Ovary (tissue), 3 donors: ENCODE measurements at regions not wholly inside any gene's neighbourhood (a gene's known extent, or its start where the extent isn't known, plus 50 kb on each side); places are given as distances from the start of the nearest gene placed in this dataset.

Experiments
- EP300 ChIP-seq: sonication (generic); formaldehyde crosslinking; IDR thresholded peaks from one replicate; pipeline ENCODE4 v1.6.1; 2017; ENCODE audit warnings: antibody characterized with exemption
- TF ChIP-seq, protein P1 (sequence below), 3 donors: fragments of 450-650 bp in 2 of 3; fragments of 200-600 bp in 1 of 3; IDR thresholded peaks; one replicate each; pipeline versions ENCODE4 v1.5.1 to v1.8.0; 2016 to 2022; ENCODE audit warnings: antibody characterized with exemption in 3 of 3, mild to moderate bottlenecking in 1 of 3
- donor health status: DM: no; HTN: no; CAD: no.

DNA sequence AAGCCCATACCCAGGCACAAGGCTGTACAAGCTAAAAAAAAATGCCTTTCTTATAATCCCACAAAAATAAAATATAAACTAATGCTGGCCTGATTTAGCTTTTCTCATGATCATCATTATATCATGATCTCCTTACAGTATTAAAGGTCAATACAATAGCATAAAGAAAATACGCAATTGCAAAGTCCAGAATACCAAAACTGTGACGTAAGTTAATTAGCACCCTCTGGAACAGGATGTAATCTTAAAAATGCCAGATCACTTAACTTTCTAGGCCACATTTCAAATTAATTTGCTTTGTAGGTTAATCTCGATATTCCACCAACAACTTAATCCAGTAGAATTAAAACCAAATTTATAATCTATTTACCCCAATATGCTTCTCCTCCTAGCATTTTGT, 444.2 kb upstream of the CYLC2 start:
- TF ChIP-seq, protein P1, sequence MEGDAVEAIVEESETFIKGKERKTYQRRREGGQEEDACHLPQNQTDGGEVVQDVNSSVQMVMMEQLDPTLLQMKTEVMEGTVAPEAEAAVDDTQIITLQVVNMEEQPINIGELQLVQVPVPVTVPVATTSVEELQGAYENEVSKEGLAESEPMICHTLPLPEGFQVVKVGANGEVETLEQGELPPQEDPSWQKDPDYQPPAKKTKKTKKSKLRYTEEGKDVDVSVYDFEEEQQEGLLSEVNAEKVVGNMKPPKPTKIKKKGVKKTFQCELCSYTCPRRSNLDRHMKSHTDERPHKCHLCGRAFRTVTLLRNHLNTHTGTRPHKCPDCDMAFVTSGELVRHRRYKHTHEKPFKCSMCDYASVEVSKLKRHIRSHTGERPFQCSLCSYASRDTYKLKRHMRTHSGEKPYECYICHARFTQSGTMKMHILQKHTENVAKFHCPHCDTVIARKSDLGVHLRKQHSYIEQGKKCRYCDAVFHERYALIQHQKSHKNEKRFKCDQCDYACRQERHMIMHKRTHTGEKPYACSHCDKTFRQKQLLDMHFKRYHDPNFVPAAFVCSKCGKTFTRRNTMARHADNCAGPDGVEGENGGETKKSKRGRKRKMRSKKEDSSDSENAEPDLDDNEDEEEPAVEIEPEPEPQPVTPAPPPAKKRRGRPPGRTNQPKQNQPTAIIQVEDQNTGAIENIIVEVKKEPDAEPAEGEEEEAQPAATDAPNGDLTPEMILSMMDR (IDR thresholded peaks at IDR 0.05): no peak
- no peak for TF ChIP-seq EP300
